ENCODE measurements at regions not wholly inside any gene's neighbourhood (a gene's known extent, or its start where the extent isn't known, plus 50 kb on each side); places are given as distances from the start of the nearest gene placed in this dataset.

GRCh38 chr10:129114588-129114987 is 352.5 kb upstream of the MGMT start:
- no peaks in the 10 kb centered on the region for H3K4me1 ChIP-seq (ENCODE audit: control insufficient read depth, insufficient read depth, low read depth, low read length)

GRCh38 chr10:129116371-129116770 is 350.7 kb upstream of the MGMT start:
- H3K4me3 ChIP-seq (ENCODE audit: insufficient read depth in 1 of 2, low read depth in 1 of 2, low read length in 2 of 2): no peak overlapping the region
- no peaks in the 10 kb centered on the region for H3K9me3 ChIP-seq (ENCODE audit: control insufficient read depth, low read length)
- no peak overlapping the region for H2BK12ac ChIP-seq (ENCODE audit: low read length in 2 of 2)
- peaks cover 0 to 3% of the 10 kb centered on the region in 2 experiments for H3K27me3 ChIP-seq (ENCODE audit: control insufficient read depth in 1 of 2, insufficient read depth in 1 of 2, low read length in 2 of 2)
- H2BK5ac ChIP-seq (ENCODE audit: low read depth, low read length, poor library complexity, severe bottlenecking): no peak overlapping the region
- no peak overlapping the region for H3K23ac ChIP-seq (ENCODE audit: low read length in 2 of 2)
- no peaks in the 10 kb centered on the region for H3K79me1 ChIP-seq (replicated peaks; ENCODE audit: low read length, poor library complexity, severe bottlenecking)
- H3K9ac ChIP-seq (ENCODE audit: low read length): no peak overlapping the region
- no peak overlapping the region for H2BK15ac ChIP-seq (ENCODE audit: low read depth, poor library complexity, severe bottlenecking)
- no peak overlapping the region for H2AFZ ChIP-seq (ENCODE audit: low read depth, low read length)
- no peak overlapping the region for H2AK5ac ChIP-seq (ENCODE audit: low read length, severe bottlenecking)
- H3K36me3 ChIP-seq (ENCODE audit: control insufficient read depth in 1 of 2, insufficient read depth in 2 of 2, low read depth in 1 of 2, low read length in 2 of 2): no peaks in the 10 kb centered on the region
- no peak for DNase-seq
- H3K4me2 ChIP-seq (ENCODE audit: low read length, poor library complexity, severe bottlenecking): no peak overlapping the region
- no peak overlapping the region for H4K8ac ChIP-seq (ENCODE audit: low read length)
- H3K4ac ChIP-seq (ENCODE audit: low read depth in 1 of 2, low read length in 2 of 2): no peak overlapping the region
- H3K27ac ChIP-seq (ENCODE audit: low read length, poor library complexity, severe bottlenecking): no peak overlapping the region
- no peaks in the 10 kb centered on the region for H3K4me1 ChIP-seq (ENCODE audit: control insufficient read depth, insufficient read depth, low read depth, low read length)
- H3K18ac ChIP-seq (ENCODE audit: low read depth in 1 of 2, low read length in 2 of 2): no peak overlapping the region
- H4K91ac ChIP-seq (ENCODE audit: low read length): no peak overlapping the region
- no peak overlapping the region for H3K14ac ChIP-seq (ENCODE audit: low read length in 2 of 2)
- 86% methylated on average over 6 of the region's 8 CpGs for WGBS
- H2BK120ac ChIP-seq (ENCODE audit: low read depth, low read length): no peak overlapping the region

More at GRCh38 chr10:129114588-129114987, 352.5 kb upstream of the MGMT start:
- no peak overlapping the region for H3K4me2 ChIP-seq (ENCODE audit: low read length, poor library complexity, severe bottlenecking)
- H3K23ac ChIP-seq (ENCODE audit: low read length in 2 of 2): no peak overlapping the region
- DNase-seq: no peak
- H2AK5ac ChIP-seq (ENCODE audit: low read length, severe bottlenecking): no peak overlapping the region
- H3K27me3 ChIP-seq (ENCODE audit: control insufficient read depth in 1 of 2, insufficient read depth in 1 of 2, low read length in 2 of 2): peaks cover 0 to 8% of the 10 kb centered on the region in 2 experiments
- H4K91ac ChIP-seq (ENCODE audit: low read length): no peak overlapping the region
- no peak overlapping the region for H2BK12ac ChIP-seq (ENCODE audit: low read length in 2 of 2)
- no peak overlapping the region for H2BK120ac ChIP-seq (ENCODE audit: low read depth, low read length)
- H3K27ac ChIP-seq (ENCODE audit: low read length, poor library complexity, severe bottlenecking): no peak overlapping the region
- no peak overlapping the region for H3K18ac ChIP-seq (ENCODE audit: low read depth in 1 of 2, low read length in 2 of 2)
- H3K36me3 ChIP-seq (ENCODE audit: control insufficient read depth in 1 of 2, insufficient read depth in 2 of 2, low read depth in 1 of 2, low read length in 2 of 2): no peaks in the 10 kb centered on the region
- no peak overlapping the region for H2BK5ac ChIP-seq (ENCODE audit: low read depth, low read length, poor library complexity, severe bottlenecking)
- H4K8ac ChIP-seq (ENCODE audit: low read length): no peak overlapping the region
- H3K4me3 ChIP-seq (ENCODE audit: insufficient read depth in 1 of 2, low read depth in 1 of 2, low read length in 2 of 2): no peak overlapping the region
- no peak overlapping the region for H3K14ac ChIP-seq (ENCODE audit: low read length in 2 of 2)
- 76% methylated on average over 8 of the region's 10 CpGs for whole genome bisulfite sequencing
- no peak overlapping the region for H3K4ac ChIP-seq (ENCODE audit: low read depth in 1 of 2, low read length in 2 of 2)
- H3K9ac ChIP-seq (ENCODE audit: low read length): no peak overlapping the region
- no peaks in the 10 kb centered on the region for H3K79me1 ChIP-seq (replicated peaks; ENCODE audit: low read length, poor library complexity, severe bottlenecking)
- H2BK15ac ChIP-seq (ENCODE audit: low read depth, poor library complexity, severe bottlenecking): no peak overlapping the region
- H3K9me3 ChIP-seq (ENCODE audit: control insufficient read depth, low read length): no peaks in the 10 kb centered on the region
- no peak overlapping the region for H2AFZ ChIP-seq (ENCODE audit: low read depth, low read length)

GRCh38 chr10:129120441-129120840 is 346.6 kb upstream of the MGMT start:
- Histone ChIP-seq H3K4me2 (ENCODE audit: low read length, poor library complexity, severe bottlenecking) (no peak overlapping the region), H3K18ac (ENCODE audit: low read depth in 1 of 2, low read length in 2 of 2) (no peak overlapping the region), H3K4ac (ENCODE audit: low read depth in 1 of 2, low read length in 2 of 2) (no peak overlapping the region), H2BK120ac (ENCODE audit: low read depth, low read length) (no peak overlapping the region), H3K14ac (ENCODE audit: low read length in 2 of 2) (no peak overlapping the region), H3K27ac (ENCODE audit: low read length, poor library complexity, severe bottlenecking) (no peak overlapping the region), H3K9ac (ENCODE audit: low read length) (no peak overlapping the region), H3K9me3 (ENCODE audit: control insufficient read depth, low read length) (no peaks in the 10 kb centered on the region), H3K27me3 (ENCODE audit: control insufficient read depth in 1 of 2, insufficient read depth in 1 of 2, low read length in 2 of 2) (no peaks in the 10 kb centered on the region), H2BK12ac (ENCODE audit: low read length in 2 of 2) (no peak overlapping the region), H3K79me1 (replicated peaks; ENCODE audit: low read length, poor library complexity, severe bottlenecking) (no peaks in the 10 kb centered on the region), H2BK15ac (ENCODE audit: low read depth, poor library complexity, severe bottlenecking) (no peak overlapping the region), H3K4me3 (ENCODE audit: insufficient read depth in 1 of 2, low read depth in 1 of 2, low read length in 2 of 2) (no peak overlapping the region), H3K23ac (ENCODE audit: low read length in 2 of 2) (no peak overlapping the region), H2BK5ac (ENCODE audit: low read depth, low read length, poor library complexity, severe bottlenecking) (no peak overlapping the region), H2AK5ac (ENCODE audit: low read length, severe bottlenecking) (no peak overlapping the region), H4K91ac (ENCODE audit: low read length) (no peak overlapping the region), H3K36me3 (ENCODE audit: control insufficient read depth in 1 of 2, insufficient read depth in 2 of 2, low read depth in 1 of 2, low read length in 2 of 2) (no peaks in the 10 kb centered on the region), H3K4me1 (ENCODE audit: control insufficient read depth, insufficient read depth, low read depth, low read length) (no peaks in the 10 kb centered on the region), H4K8ac (ENCODE audit: low read length) (no peak overlapping the region), H2AFZ (ENCODE audit: low read depth, low read length) (no peak overlapping the region)
- WGBS: 86% methylated on average over 1 of the region's 2 CpGs
- no peak for DNase-seq

GRCh38 chr10:129122846-129123245 is 344.2 kb upstream of the MGMT start:
- no peak overlapping the region for H3K14ac ChIP-seq (ENCODE audit: low read length in 2 of 2)
- no peaks in the 10 kb centered on the region for H3K79me1 ChIP-seq (replicated peaks; ENCODE audit: low read length, poor library complexity, severe bottlenecking)
- H3K4me3 ChIP-seq (ENCODE audit: insufficient read depth in 1 of 2, low read depth in 1 of 2, low read length in 2 of 2): no peak overlapping the region
- no peaks in the 10 kb centered on the region for H3K36me3 ChIP-seq (ENCODE audit: control insufficient read depth in 1 of 2, insufficient read depth in 2 of 2, low read depth in 1 of 2, low read length in 2 of 2)
- H2BK12ac ChIP-seq (ENCODE audit: low read length in 2 of 2): no peak overlapping the region
- H3K9ac ChIP-seq (ENCODE audit: low read length): no peak overlapping the region
- H3K4me2 ChIP-seq (ENCODE audit: low read length, poor library complexity, severe bottlenecking): no peak overlapping the region
- H3K23ac ChIP-seq (ENCODE audit: low read length in 2 of 2): no peak overlapping the region
- no peaks in the 10 kb centered on the region for H3K27me3 ChIP-seq (ENCODE audit: control insufficient read depth in 1 of 2, insufficient read depth in 1 of 2, low read length in 2 of 2)
- no peak overlapping the region for H2BK120ac ChIP-seq (ENCODE audit: low read depth, low read length)
- H3K4ac ChIP-seq (ENCODE audit: low read depth in 1 of 2, low read length in 2 of 2): no peak overlapping the region
- no peak overlapping the region for H2AFZ ChIP-seq (ENCODE audit: low read depth, low read length)
- no peak overlapping the region for H2AK5ac ChIP-seq (ENCODE audit: low read length, severe bottlenecking)
- no peak overlapping the region for H3K27ac ChIP-seq (ENCODE audit: low read length, poor library complexity, severe bottlenecking)
- no peak overlapping the region for H3K18ac ChIP-seq (ENCODE audit: low read depth in 1 of 2, low read length in 2 of 2)
- 85% methylated on average over 3 of the region's 3 CpGs for WGBS
- peaks cover 5% of the 10 kb centered on the region for H3K9me3 ChIP-seq (ENCODE audit: control insufficient read depth, low read length)
- no peak for DNase-seq
- no peak overlapping the region for H2BK15ac ChIP-seq (ENCODE audit: low read depth, poor library complexity, severe bottlenecking)
- H3K4me1 ChIP-seq (ENCODE audit: control insufficient read depth, insufficient read depth, low read depth, low read length): no peaks in the 10 kb centered on the region
- no peak overlapping the region for H2BK5ac ChIP-seq (ENCODE audit: low read depth, low read length, poor library complexity, severe bottlenecking)
- no peak overlapping the region for H4K91ac ChIP-seq (ENCODE audit: low read length)
- no peak overlapping the region for H4K8ac ChIP-seq (ENCODE audit: low read length)

Measured in mesenchymal stem cell (in vitro differentiated cells and primary cell).